NT2/D1 (cell line): ENCODE measurements at regions not wholly inside any gene's neighbourhood (a gene's known extent, or its start where the extent isn't known, plus 50 kb on each side); places are given as distances from the start of the nearest gene placed in this dataset.
A peak's percentile ranks its signal among the peaks of the same experiment; 100 is the strongest.
"Not testable (repeated sequence)": the region's sequence is repeated elsewhere in the genome, so short reads cannot be mapped to it uniquely, and the experiment has no call there.

Source experiments
- DNase-seq: peaks from one replicate; pipeline ENCODE4 v3.0.0-alpha.2; 2011; ENCODE audit warnings: low read depth, low spot score
- H3K27me3 ChIP-seq: 2 replicates; pipeline ENCODE4 v1.6.0; 2011; ENCODE audit warnings: mild to moderate bottlenecking; ENCODE audit not compliant: insufficient read length, insufficient read depth
- H3K36me3 ChIP-seq: 2 replicates; pipeline ENCODE4 v1.6.1; 2011; ENCODE audit warnings: mild to moderate bottlenecking, low read length, mixed read lengths; ENCODE audit not compliant: insufficient read depth, insufficient read length
- H3K4me1 ChIP-seq: 2 replicates; pipeline ENCODE4 v1.5.1; 2011; ENCODE audit not compliant: insufficient read depth, insufficient read length
- H3K4me3 ChIP-seq: 2 replicates; pipeline ENCODE4 v1.5.1; 2011; ENCODE audit warnings: low read depth; ENCODE audit not compliant: insufficient read length
- H3K9ac ChIP-seq: 2 replicates; pipeline ENCODE4 v1.6.0; 2011; ENCODE audit warnings: low read depth; ENCODE audit not compliant: insufficient read length
- H3K9me3 ChIP-seq: 2 replicates; pipeline ENCODE4 v1.5.1; 2011; ENCODE audit warnings: mild to moderate bottlenecking, low read length; ENCODE audit not compliant: insufficient read depth
- SUZ12 ChIP-seq: IDR thresholded peaks from 2 replicates; pipeline ENCODE4 v1.6.1; 2011; ENCODE audit not compliant: insufficient read length, insufficient read depth; ENCODE audit errors: extremely low read depth
- YY1 ChIP-seq: IDR thresholded peaks from 2 replicates; pipeline ENCODE4 v1.6.1; 2011; ENCODE audit not compliant: insufficient read length, insufficient read depth
- ZNF274 ChIP-seq: IDR thresholded peaks from 2 replicates; pipeline ENCODE4 v1.6.1; 2011; ENCODE audit warnings: mild to moderate bottlenecking, low read depth, low read length

DNA sequence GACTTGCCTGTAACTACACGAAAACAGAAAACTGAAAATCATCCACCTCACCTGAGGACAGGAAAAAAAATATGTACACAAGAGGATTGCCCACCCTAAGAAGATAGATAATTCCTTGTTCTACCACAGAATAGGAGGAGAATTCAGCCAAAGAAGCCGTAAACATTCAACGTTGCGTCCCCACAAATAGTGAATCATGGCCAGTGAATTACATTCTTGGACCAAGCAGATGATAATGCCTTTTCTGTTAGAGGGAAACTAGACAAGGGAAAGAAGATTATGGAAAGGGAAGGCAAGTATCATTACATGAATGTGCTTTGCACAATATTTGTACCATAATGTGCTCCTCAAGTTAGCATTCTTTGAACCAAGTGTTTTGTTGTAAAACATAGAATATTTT, 95.5 kb upstream of the C1QTNF7 start:
- no peak for DNase-seq
- Histone ChIP-seq H3K9me3 (peaks cover 6% of the 10 kb centered on the region; the same call in 1 of the 2 replicates), H3K36me3 (no peaks in the 10 kb centered on the region), H3K9ac (no peak overlapping the region), H3K4me1 (no peaks in the 10 kb centered on the region), H3K27me3 (no peaks in the 10 kb centered on the region), H3K4me3 (no peak overlapping the region)
- TF ChIP-seq YY1 (no peak), SUZ12 (no peak), ZNF274 (no peak)

- Histone ChIP-seq H3K4me3 (no peak overlapping the region), H3K36me3 (no peaks in the 10 kb centered on the region), H3K9me3 (peaks cover 6% of the 10 kb centered on the region; the same call in 1 of the 2 replicates), H3K9ac (no peak overlapping the region), H3K4me1 (no peaks in the 10 kb centered on the region), H3K27me3 (no peaks in the 10 kb centered on the region)
- DNase-seq: no peak
- TF ChIP-seq SUZ12 (no peak), YY1 (no peak), ZNF274 (no peak)
These were observed 93.9 kb upstream of the C1QTNF7 start for GRCh38 chr4:15333692-15334633.

GRCh38 chr4:15336410-15337167, 91.2 kb upstream of the C1QTNF7 start:
- H3K4me3 ChIP-seq: no peak overlapping the region
- no peak overlapping the region for H3K9ac ChIP-seq
- H3K27me3 ChIP-seq: no peaks in the 10 kb centered on the region
- peak; percentile 51 for DNase-seq
- no peaks in the 10 kb centered on the region for H3K36me3 ChIP-seq
- no peak for TF ChIP-seq ZNF274
- TF ChIP-seq SUZ12: no peak
- no peak for TF ChIP-seq YY1
- peaks cover 6% of the 10 kb centered on the region; the same call in 1 of the 2 replicates for H3K9me3 ChIP-seq
- no peaks in the 10 kb centered on the region for H3K4me1 ChIP-seq

GRCh38 chr4:15337168-15337657, 90.6 kb upstream of the C1QTNF7 start:
- H3K9me3 ChIP-seq, H3K4me3 ChIP-seq, DNase-seq: not testable (repeated sequence)

GRCh38 chr4:15339737-15340136, 88.1 kb upstream of the C1QTNF7 start:
- H3K36me3 ChIP-seq: no peaks in the 10 kb centered on the region
- no peaks in the 10 kb centered on the region for H3K4me1 ChIP-seq
- no peak for DNase-seq
- TF ChIP-seq ZNF274 (no peak), YY1 (no peak), SUZ12 (no peak)
- no peaks in the 10 kb centered on the region for H3K27me3 ChIP-seq
- no peak overlapping the region for H3K9ac ChIP-seq
- H3K9me3 ChIP-seq: peaks cover 6% of the 10 kb centered on the region; the same call in 1 of the 2 replicates
- no peak overlapping the region for H3K4me3 ChIP-seq

More at GRCh38 chr4:15337168-15337657, 90.6 kb upstream of the C1QTNF7 start:
- H3K9ac ChIP-seq, H3K4me1 ChIP-seq, H3K27me3 ChIP-seq, H3K36me3 ChIP-seq: not testable (repeated sequence)

GRCh38 chr4:15340332-15340731, 87.5 kb upstream of the C1QTNF7 start:
- TF ChIP-seq YY1: no peak
- TF ChIP-seq SUZ12: no peak
- no peak for TF ChIP-seq ZNF274
- Histone ChIP-seq H3K4me3 (no peak overlapping the region), H3K9ac (no peak overlapping the region), H3K36me3 (no peaks in the 10 kb centered on the region), H3K27me3 (no peaks in the 10 kb centered on the region), H3K4me1 (no peaks in the 10 kb centered on the region), H3K9me3 (peaks cover 6% of the 10 kb centered on the region; the same call in 1 of the 2 replicates)
- no peak for DNase-seq

- DNase-seq: no peak
- no peak overlapping the region for H3K4me3 ChIP-seq
- no peak overlapping the region for H3K9ac ChIP-seq
- H3K27me3 ChIP-seq: no peaks in the 10 kb centered on the region
- H3K36me3 ChIP-seq: no peaks in the 10 kb centered on the region
- peaks cover 6% of the 10 kb centered on the region; the same call in 1 of the 2 replicates for H3K9me3 ChIP-seq
- H3K4me1 ChIP-seq: no peaks in the 10 kb centered on the region
- TF ChIP-seq ZNF274: no peak
- TF ChIP-seq YY1: no peak
- TF ChIP-seq SUZ12: no peak
These were observed 86.7 kb upstream of the C1QTNF7 start for GRCh38 chr4:15340902-15341732.
